ENCODE measurements at regions not wholly inside any gene's neighbourhood (a gene's known extent, or its start where the extent isn't known, plus 50 kb on each side); places are given as distances from the start of the nearest gene placed in this dataset.

GRCh38 chr5:158127536-158127935, 268.6 kb upstream of the CLINT1 start:
- no peak for TF ChIP-seq CTCF (optimal IDR thresholded peaks at IDR 0.05 in 1 of 3, IDR thresholded peaks at IDR 0.05 in 1 of 3, conservative IDR thresholded peaks at IDR 0.05 in 1 of 3; ENCODE audit: extremely low read depth in 1 of 3, insufficient read depth in 2 of 3, low read length in 3 of 3)
- TF ChIP-seq EZH2 (IDR thresholded peaks at IDR 0.05; ENCODE audit: low read length): no peak

Measured in keratinocyte (primary cell).